ENCODE measurements at regions not wholly inside any gene's neighbourhood (a gene's known extent, or its start where the extent isn't known, plus 50 kb on each side); places are given as distances from the start of the nearest gene placed in this dataset.

DNA sequence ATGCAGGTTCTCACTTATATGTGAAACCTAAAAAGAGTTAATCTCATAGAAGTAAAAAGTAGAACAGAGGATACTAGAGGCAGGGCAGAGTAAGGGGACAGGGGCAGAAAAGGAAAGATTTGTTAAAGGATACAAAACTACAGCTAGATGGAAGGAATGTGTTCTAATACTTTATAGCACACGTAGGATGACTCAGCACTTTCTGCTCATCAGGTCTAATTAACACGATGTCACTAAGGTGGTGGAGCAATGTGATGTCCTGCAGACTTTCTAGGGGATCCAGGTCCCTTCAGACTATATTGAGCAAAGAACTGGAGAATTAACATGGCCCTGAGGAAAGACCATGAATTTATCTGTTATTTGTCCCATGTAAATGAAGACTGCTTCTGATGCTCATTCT is 80.8 kb upstream of the CMKLR1 start:
- ATAC-seq (no peak), DNase-seq (no peak)
- H3K27ac ChIP-seq (ENCODE audit: low read length): no peak overlapping the region
- no peak for TF ChIP-seq CTCF (conservative IDR thresholded peaks at IDR 0.05; ENCODE audit: low read depth, low read length)
- intact Hi-C loops (cut with micrococcal nuclease): no loop called here
- no peaks in the 10 kb centered on the region for H3K9me2 ChIP-seq (replicated peaks; ENCODE audit: low read length)
- no peak overlapping the region for H3K9ac ChIP-seq (ENCODE audit: low read length)
- H3K4me2 ChIP-seq (ENCODE audit: low read length): no peak overlapping the region
- peaks cover 4% of the 10 kb centered on the region; the same call in 1 of the 2 replicates for H3K27me3 ChIP-seq (ENCODE audit: low read length)
- H3K36me3 ChIP-seq (ENCODE audit: low read depth, low read length): no peaks in the 10 kb centered on the region
- no peaks in the 10 kb centered on the region for H4K20me1 ChIP-seq (ENCODE audit: low read length)
- no peaks in the 10 kb centered on the region for H3K4me1 ChIP-seq (ENCODE audit: insufficient read depth, low read length)
- H3K9me3 ChIP-seq (ENCODE audit: low read length): no peaks in the 10 kb centered on the region
- CTCF ChIA-PET: no interaction called here
- POLR2A ChIA-PET (ENCODE audit: unreplicated experiment): no interaction called here
- H3F3A ChIP-seq (ENCODE audit: low read length, unreplicated experiment): no peaks in the 10 kb centered on the region
- H3K79me2 ChIP-seq (ENCODE audit: low read length): no peaks in the 10 kb centered on the region
- H3K4me3 ChIP-seq (ENCODE audit: low read length): no peak overlapping the region
- no TSS peak for BruUV-seq (replicated peaks)
- peak overlapping the region; percentile 3; the same call in 1 of the 2 replicates for H2AFZ ChIP-seq (ENCODE audit: low read length)

- ATAC-seq (no peak), DNase-seq (no peak)
- H3K9me2 ChIP-seq (replicated peaks; ENCODE audit: low read length): no peaks in the 10 kb centered on the region
- no peaks in the 10 kb centered on the region for H3K4me1 ChIP-seq (ENCODE audit: insufficient read depth, low read length)
- no peaks in the 10 kb centered on the region for H3K79me2 ChIP-seq (ENCODE audit: low read length)
- TF ChIP-seq EZH2 (IDR thresholded peaks at IDR 0.05; ENCODE audit: low read length, unreplicated experiment) (no peak), CTCF (conservative IDR thresholded peaks at IDR 0.05; ENCODE audit: low read depth, low read length) (no peak), EZH2phosphoT487 (IDR thresholded peaks at IDR 0.05; ENCODE audit: borderline replicate concordance, low read length) (no peak)
- peaks cover 16% of the 10 kb centered on the region for H3K27me3 ChIP-seq (ENCODE audit: low read length)
- ChIA-PET POLR2A (ENCODE audit: unreplicated experiment) (no interaction called here), CTCF (no interaction called here)
- H3K9me3 ChIP-seq (ENCODE audit: low read length): no peaks in the 10 kb centered on the region
- H3F3A ChIP-seq (ENCODE audit: low read length, unreplicated experiment): no peaks in the 10 kb centered on the region
- no peak overlapping the region for H3K27ac ChIP-seq (ENCODE audit: low read length)
- H3K4me2 ChIP-seq (ENCODE audit: low read length): no peak overlapping the region
- intact Hi-C loops (cut with micrococcal nuclease): no loop called here
- H3K9ac ChIP-seq (ENCODE audit: low read length): no peak overlapping the region
- no peak overlapping the region for H2AFZ ChIP-seq (ENCODE audit: low read length)
- H3K36me3 ChIP-seq (ENCODE audit: low read depth, low read length): no peaks in the 10 kb centered on the region
- no peak overlapping the region for H3K4me3 ChIP-seq (ENCODE audit: low read length)
- BruUV-seq (replicated peaks): no TSS peak
- no peaks in the 10 kb centered on the region for H4K20me1 ChIP-seq (ENCODE audit: low read length)
Observed at GRCh38 chr12:108418164-108418890, 79.2 kb upstream of the CMKLR1 start.

DNA sequence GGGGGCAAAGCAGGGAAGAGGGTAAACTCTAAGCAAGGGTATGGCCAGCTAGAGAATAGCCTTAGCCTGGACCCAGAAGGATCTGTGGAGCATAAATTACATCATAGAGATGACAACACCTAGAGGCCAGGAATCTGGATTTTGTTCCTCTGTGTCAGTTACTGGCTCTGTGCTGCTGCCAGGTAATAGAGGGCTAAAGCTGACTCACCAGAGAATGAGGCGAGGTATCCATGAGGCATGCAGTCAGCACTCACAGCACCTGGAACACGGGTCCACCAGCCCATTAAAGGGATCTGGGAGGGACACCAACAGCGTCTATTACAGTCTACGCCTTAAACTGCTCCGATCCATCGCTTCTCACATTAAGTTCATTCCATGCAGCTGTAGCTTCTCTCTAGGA is 74.9 kb upstream of the CMKLR1 start:
- Histone ChIP-seq H3K9ac (ENCODE audit: low read length) (no peak overlapping the region), H3K79me2 (ENCODE audit: low read length) (no peaks in the 10 kb centered on the region), H3K4me2 (ENCODE audit: low read length) (no peak overlapping the region), H4K20me1 (ENCODE audit: low read length) (no peaks in the 10 kb centered on the region), H3K36me3 (ENCODE audit: low read depth, low read length) (no peaks in the 10 kb centered on the region), H3K4me1 (ENCODE audit: insufficient read depth, low read length) (no peaks in the 10 kb centered on the region), H3K27ac (ENCODE audit: low read length) (no peak overlapping the region), H3K4me3 (ENCODE audit: low read length) (no peak overlapping the region), H3K9me3 (ENCODE audit: low read length) (no peaks in the 10 kb centered on the region), H2AFZ (ENCODE audit: low read length) (no peak overlapping the region), H3K9me2 (replicated peaks; ENCODE audit: low read length) (no peaks in the 10 kb centered on the region), H3F3A (ENCODE audit: low read length, unreplicated experiment) (no peaks in the 10 kb centered on the region), H3K27me3 (ENCODE audit: low read length) (peaks cover 38% of the 10 kb centered on the region)
- no peak for ATAC-seq
- intact Hi-C loops (cut with micrococcal nuclease): no loop called here
- ChIA-PET POLR2A (ENCODE audit: unreplicated experiment) (no interaction called here), CTCF (no interaction called here)
- BruUV-seq (replicated peaks): no TSS peak
- TF ChIP-seq EZH2phosphoT487 (IDR thresholded peaks at IDR 0.05; ENCODE audit: borderline replicate concordance, low read length): no peak
- no peak for TF ChIP-seq CTCF (conservative IDR thresholded peaks at IDR 0.05; ENCODE audit: low read depth, low read length)
- no peak for TF ChIP-seq EZH2 (IDR thresholded peaks at IDR 0.05; ENCODE audit: low read length, unreplicated experiment)
- DNase-seq: peak; percentile 28

All from PC-3 (cell line).